ENCODE measurements at regions not wholly inside any gene's neighbourhood (a gene's known extent, or its start where the extent isn't known, plus 50 kb on each side); places are given as distances from the start of the nearest gene placed in this dataset.

- no peak for DNase-seq (ENCODE audit: extremely low read depth, low read depth)
- TF ChIP-seq CTCF (IDR thresholded peaks at IDR 0.05; ENCODE audit: low read depth, low read length, missing control alignments), result no peak
- H3K4me3 ChIP-seq (replicated peaks; ENCODE audit: low read depth, low read length), result no peak overlapping the region
Observed at GRCh38 chr2:118246079-118246478, 157.8 kb downstream of the INSIG2 start.

DNA sequence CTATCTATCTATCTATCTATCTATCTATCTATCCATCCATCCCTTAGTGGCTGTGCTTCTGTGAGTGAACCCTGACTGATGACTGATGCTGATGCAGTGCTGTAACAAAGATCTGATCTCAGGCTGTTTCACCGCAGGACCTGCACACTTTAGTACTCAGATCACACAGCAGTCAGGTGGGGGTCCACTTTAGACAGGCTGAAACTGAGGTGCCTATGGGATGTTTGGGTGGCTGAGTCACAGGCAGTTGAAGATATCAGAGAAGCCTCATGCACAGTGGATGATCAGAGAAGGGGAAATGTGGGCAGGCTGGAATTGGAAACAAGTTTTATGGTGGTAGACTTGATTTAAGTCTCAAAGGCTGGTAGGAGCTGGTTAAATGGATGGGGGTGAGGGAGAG is 156.4 kb downstream of the INSIG2 start:
- no peak overlapping the region for H3K4me3 ChIP-seq (replicated peaks; ENCODE audit: low read depth, low read length)
- DNase-seq (ENCODE audit: extremely low read depth, low read depth), result no peak
- no peak for TF ChIP-seq CTCF (IDR thresholded peaks at IDR 0.05; ENCODE audit: low read depth, low read length, missing control alignments)

GRCh38 chr2:118243031-118243430 is 154.8 kb downstream of the INSIG2 start:
- H3K4me3 ChIP-seq (replicated peaks; ENCODE audit: low read depth, low read length), result no peak overlapping the region
- TF ChIP-seq CTCF (IDR thresholded peaks at IDR 0.05; ENCODE audit: low read depth, low read length, missing control alignments), result no peak
- no peak for DNase-seq (ENCODE audit: extremely low read depth, low read depth)

DNA sequence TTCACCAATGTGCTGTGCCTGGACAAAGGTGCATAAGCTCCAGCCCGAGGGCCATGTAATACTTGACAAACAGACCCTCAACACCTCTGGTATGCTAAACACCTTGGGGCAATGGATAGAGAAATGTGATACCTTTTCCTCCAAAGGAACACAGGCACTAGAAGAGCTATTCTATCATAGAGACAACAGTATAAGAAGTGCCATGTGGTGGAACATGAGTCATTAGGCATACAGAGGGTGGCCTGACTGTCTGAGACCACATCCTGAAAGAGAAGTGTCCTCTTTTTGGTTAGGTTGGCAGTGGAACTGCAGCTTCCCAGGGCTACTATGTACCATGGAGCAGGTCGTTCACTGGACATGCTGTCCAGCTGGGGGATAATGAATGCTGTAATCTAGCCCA is 153.9 kb downstream of the INSIG2 start:
- H3K4me3 ChIP-seq (replicated peaks; ENCODE audit: low read depth, low read length), result no peak overlapping the region
- DNase-seq (ENCODE audit: extremely low read depth, low read depth), result no peak
- no peak for TF ChIP-seq CTCF (IDR thresholded peaks at IDR 0.05; ENCODE audit: low read depth, low read length, missing control alignments)

GRCh38 chr2:118241128-118241527 is 152.9 kb downstream of the INSIG2 start:
- no peak for DNase-seq (ENCODE audit: extremely low read depth, low read depth)
- no peak overlapping the region for H3K4me3 ChIP-seq (replicated peaks; ENCODE audit: low read depth, low read length)
- TF ChIP-seq CTCF (IDR thresholded peaks at IDR 0.05; ENCODE audit: low read depth, low read length, missing control alignments), result no peak

DNA sequence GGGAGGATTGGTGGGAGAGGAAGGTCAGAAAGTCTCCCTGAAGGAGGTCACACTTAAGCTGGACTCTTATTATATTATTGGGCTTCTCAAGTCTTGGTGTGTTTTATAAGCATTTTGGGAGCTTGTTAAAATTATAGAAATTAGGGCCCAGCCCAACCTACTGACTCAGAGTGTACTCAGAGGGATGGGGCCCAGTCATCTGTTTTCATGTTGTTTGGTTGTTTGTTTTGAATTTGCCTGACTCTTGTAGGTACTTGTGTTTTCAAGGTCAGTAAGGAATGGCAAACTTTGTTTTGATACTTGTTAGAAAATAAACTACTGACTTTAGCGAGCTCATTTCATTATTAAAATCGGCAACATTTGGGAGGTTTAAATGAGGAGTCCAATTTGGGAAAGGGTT is 152.0 kb downstream of the INSIG2 start:
- no peak for TF ChIP-seq CTCF (IDR thresholded peaks at IDR 0.05; ENCODE audit: low read depth, low read length, missing control alignments)
- DNase-seq (ENCODE audit: extremely low read depth, low read depth), result no peak
- H3K4me3 ChIP-seq (replicated peaks; ENCODE audit: low read depth, low read length), result no peak overlapping the region

DNA sequence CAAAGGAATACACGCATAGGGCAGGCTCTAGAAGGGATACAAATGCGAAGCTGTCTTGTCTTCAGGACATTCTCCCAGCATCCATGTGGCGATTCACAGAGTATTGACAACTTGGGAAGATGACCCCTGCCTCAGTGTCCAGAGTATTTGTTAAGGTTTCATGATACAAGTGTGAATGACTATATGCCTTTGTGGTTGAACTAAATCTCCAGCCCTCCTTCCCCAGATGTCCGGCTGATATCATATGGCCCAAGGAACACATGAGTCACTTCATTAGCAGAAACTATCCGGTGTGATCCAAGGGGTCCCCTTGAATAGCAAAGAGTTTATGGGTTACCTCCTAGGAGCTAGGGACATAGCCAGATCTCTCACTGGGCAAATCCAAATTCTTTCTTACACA is 151.0 kb downstream of the INSIG2 start:
- H3K4me3 ChIP-seq (replicated peaks; ENCODE audit: low read depth, low read length), result no peak overlapping the region
- DNase-seq (ENCODE audit: extremely low read depth, low read depth), result no peak
- no peak for TF ChIP-seq CTCF (IDR thresholded peaks at IDR 0.05; ENCODE audit: low read depth, low read length, missing control alignments)
